ENCODE measurements at regions not wholly inside any gene's neighbourhood (a gene's known extent, or its start where the extent isn't known, plus 50 kb on each side); places are given as distances from the start of the nearest gene placed in this dataset.

DNA sequence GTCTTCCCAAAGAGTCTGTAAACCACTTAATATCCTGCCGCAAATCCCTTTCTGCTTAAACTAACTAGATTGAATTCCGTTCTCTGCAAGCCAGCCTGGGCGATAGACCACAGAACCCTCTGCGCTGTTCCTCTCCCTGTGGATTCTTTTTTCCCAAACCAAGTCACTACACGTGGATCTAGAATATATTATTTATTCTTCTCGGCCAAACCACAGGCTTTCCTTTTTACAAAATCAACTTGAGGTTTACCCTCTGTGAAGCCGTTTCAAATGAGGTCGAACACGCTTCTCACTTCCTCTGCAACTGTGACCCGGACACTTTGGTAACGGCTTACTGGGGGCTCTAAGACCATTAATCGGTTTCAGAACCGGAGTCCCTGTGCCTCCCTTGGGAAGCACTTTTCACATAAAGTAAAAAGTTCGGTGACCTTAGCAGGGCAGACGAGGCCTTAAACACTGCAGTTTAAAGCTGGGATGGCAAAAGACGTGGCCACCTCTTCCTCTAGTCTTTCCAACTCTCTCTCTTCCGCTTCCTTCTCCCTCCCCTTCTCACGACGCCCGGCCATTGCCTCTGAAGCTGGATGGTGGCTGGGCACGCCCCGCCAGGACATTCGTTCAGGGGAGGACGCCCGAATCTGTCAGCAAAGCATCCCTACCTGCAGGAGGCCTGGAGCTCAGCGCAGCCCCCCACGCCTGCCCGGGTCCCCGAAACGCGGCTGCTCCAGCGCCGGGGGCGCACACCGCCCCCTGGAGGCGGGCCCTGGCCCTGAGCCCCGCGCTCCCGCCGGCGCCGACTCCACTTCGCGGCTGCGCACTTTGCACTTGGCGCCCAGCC lies 55.0 kb upstream of the FOXC1 start:
- peak; percentile 83 to 95 for DNase-seq
- peaks cover 0 to 2% of the 10 kb centered on the region in 2 donors for H3K4me1 ChIP-seq (ENCODE audit: control insufficient read depth in 1 of 2, insufficient read depth in 2 of 2, low read length in 2 of 2)
- peak; percentile 94 for ATAC-seq (ENCODE audit: low FRiP score)
- no peaks in the 10 kb centered on the region for H3K27me3 ChIP-seq (ENCODE audit: control insufficient read depth in 1 of 2, insufficient read depth in 2 of 2, low read length in 1 of 2)
- H3K27ac ChIP-seq (ENCODE audit: low read depth in 1 of 2, low read length in 2 of 2), result peak overlapping the region in 1 of 2 donors; percentile 30
- no peaks in the 10 kb centered on the region for H3K9me3 ChIP-seq (ENCODE audit: control insufficient read depth, low read length)
- 7 to 9% methylated on average over 46 of the region's 46 CpGs for WGBS, 2 donors
- intact Hi-C loops (cut with DNase I), result loop anchor here in 1 of 2 donors (2.0 kb wide), 1 partner anchor 30 kb away; no protein-coding TSS in a partner anchor
- peak overlapping the region; percentile 31 to 86 for H3K4me3 ChIP-seq (ENCODE audit: low read length in 2 of 2)
- H3K36me3 ChIP-seq (ENCODE audit: control insufficient read depth in 1 of 2, insufficient read depth in 2 of 2, low read length in 1 of 2), result no peaks in the 10 kb centered on the region

GRCh38 chr6:1558388-1558787 lies 51.3 kb upstream of the FOXC1 start:
- ATAC-seq (ENCODE audit: low FRiP score) (no peak), DNase-seq (no peak)
- 77 to 81% methylated on average over 11 of the region's 11 CpGs for WGBS, 2 donors
- Histone ChIP-seq H3K4me1 (ENCODE audit: control insufficient read depth in 1 of 2, insufficient read depth in 2 of 2, low read length in 2 of 2) (peaks cover 0 to 2% of the 10 kb centered on the region in 2 donors), H3K4me3 (ENCODE audit: low read length in 2 of 2) (no peak overlapping the region), H3K36me3 (ENCODE audit: control insufficient read depth in 1 of 2, insufficient read depth in 2 of 2, low read length in 1 of 2) (no peaks in the 10 kb centered on the region), H3K27ac (ENCODE audit: low read depth in 1 of 2, low read length in 2 of 2) (no peak overlapping the region), H3K27me3 (ENCODE audit: control insufficient read depth in 1 of 2, insufficient read depth in 2 of 2, low read length in 1 of 2) (no peaks in the 10 kb centered on the region), H3K9me3 (ENCODE audit: control insufficient read depth, low read length) (no peaks in the 10 kb centered on the region)
- intact Hi-C loops (cut with DNase I), result no loop called here
